Activated CD8-positive, alpha-beta memory T cell treated with anti-CD3 and anti-CD28 coated beads for 24 hours (primary cell): ENCODE measurements at regions not wholly inside any gene's neighbourhood (a gene's known extent, or its start where the extent isn't known, plus 50 kb on each side); places are given as distances from the start of the nearest gene placed in this dataset.

ENCODE experiments used
- DNase-seq: peaks from one replicate; pipeline ENCODE4 v3.0.0-alpha.2; 2020

- DNase-seq, result no peak
Measured at GRCh38 chr17:68657166-68657565, 56.0 kb upstream of the FAM20A start.

- DNase-seq, result no peak
Measured at GRCh38 chr17:68656666-68657065, 55.5 kb upstream of the FAM20A start.
